ENCODE measurements at regions not wholly inside any gene's neighbourhood (a gene's known extent, or its start where the extent isn't known, plus 50 kb on each side); places are given as distances from the start of the nearest gene placed in this dataset.

DNA sequence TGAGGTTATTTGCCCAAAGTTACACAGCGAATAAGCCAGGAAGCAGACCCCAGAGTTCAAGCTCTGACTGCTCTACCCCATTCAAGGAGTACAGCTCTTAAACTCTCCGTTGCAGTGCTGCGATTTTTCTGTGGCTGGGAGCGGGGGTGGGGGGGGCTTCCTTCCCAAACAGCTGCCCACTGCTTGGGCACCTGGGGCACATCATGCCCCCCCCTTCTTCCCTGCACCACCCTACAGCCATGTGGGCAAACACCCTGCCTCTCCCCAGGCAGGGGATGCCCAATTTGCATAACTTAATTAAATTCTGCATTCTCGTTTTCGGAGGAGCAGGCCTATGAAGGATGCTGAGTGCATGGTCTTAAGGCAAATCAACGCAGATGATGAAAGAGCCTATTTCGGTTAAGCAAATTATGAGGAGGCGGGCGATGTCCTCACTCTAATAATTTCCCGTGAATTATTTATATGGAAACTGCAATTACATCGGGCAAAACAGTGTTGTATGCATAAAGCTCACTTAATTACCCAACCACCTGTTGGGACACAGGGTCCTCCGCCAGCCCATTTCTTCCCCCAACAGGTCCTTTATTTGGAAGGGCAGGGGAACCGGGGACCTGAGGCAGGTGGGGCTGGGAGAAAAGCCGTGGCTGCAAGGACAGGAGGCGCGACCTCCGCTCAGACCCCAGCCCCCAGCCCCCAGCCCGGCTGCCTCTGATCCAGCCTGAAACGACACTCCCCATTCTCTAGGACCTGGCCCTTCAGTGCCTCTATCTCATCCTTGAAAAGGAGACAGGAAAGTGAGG is 610.5 kb downstream of the BUD13 start:
- no peak overlapping the region for H3K4me3 ChIP-seq (ENCODE audit: low read depth, low read length)
- no peak for DNase-seq (ENCODE audit: low read depth)
- TF ChIP-seq, protein P1, sequence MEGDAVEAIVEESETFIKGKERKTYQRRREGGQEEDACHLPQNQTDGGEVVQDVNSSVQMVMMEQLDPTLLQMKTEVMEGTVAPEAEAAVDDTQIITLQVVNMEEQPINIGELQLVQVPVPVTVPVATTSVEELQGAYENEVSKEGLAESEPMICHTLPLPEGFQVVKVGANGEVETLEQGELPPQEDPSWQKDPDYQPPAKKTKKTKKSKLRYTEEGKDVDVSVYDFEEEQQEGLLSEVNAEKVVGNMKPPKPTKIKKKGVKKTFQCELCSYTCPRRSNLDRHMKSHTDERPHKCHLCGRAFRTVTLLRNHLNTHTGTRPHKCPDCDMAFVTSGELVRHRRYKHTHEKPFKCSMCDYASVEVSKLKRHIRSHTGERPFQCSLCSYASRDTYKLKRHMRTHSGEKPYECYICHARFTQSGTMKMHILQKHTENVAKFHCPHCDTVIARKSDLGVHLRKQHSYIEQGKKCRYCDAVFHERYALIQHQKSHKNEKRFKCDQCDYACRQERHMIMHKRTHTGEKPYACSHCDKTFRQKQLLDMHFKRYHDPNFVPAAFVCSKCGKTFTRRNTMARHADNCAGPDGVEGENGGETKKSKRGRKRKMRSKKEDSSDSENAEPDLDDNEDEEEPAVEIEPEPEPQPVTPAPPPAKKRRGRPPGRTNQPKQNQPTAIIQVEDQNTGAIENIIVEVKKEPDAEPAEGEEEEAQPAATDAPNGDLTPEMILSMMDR (IDR thresholded peaks at IDR 0.05; ENCODE audit: insufficient read depth, low read depth, low read length): no peak

DNA sequence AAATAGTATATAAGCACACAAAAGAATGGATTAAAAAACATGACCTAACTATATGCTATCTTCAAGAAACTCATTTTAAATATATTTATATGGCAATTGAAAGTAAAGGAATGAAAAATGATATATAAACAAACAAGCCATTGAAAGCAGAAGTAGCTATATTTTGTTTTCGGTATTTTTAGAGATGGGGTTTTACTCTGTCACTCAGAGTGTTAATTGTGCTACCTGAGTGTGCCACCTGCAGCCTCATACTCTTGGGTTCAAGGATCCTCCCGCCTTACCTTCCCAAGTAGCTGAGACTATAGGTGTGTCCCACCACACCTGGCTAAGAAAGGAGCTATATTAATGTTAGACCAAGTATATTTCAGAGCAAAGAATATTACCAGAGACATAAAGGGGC is 624.1 kb downstream of the BUD13 start:
- no peak overlapping the region for H3K4me3 ChIP-seq (ENCODE audit: low read depth, low read length)
- TF ChIP-seq, protein P1 (IDR thresholded peaks at IDR 0.05; ENCODE audit: insufficient read depth, low read depth, low read length): no peak
- DNase-seq (ENCODE audit: low read depth): no peak

DNA sequence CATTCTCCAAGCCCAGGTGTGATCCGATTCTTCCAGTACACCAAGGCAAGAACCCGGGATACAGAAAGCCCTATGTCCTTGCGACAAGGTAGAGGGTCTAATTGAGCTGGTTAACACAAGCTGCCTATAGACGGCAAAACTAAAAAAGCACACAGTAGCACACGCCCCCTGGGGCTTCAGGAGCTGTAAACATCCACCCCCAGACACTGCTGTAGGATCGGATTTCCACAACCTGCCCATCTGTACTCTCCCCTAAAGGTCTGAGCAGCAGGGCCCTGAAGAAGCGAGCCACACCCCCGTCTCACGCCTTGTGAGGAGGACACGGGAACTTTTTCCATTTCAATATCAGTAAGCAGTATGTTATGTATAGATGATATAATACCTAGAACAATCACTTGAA is 624.7 kb downstream of the BUD13 start:
- H3K4me3 ChIP-seq (ENCODE audit: low read depth, low read length): no peak overlapping the region
- TF ChIP-seq, protein P1 (IDR thresholded peaks at IDR 0.05; ENCODE audit: insufficient read depth, low read depth, low read length): no peak
- DNase-seq (ENCODE audit: low read depth): no peak

DNA sequence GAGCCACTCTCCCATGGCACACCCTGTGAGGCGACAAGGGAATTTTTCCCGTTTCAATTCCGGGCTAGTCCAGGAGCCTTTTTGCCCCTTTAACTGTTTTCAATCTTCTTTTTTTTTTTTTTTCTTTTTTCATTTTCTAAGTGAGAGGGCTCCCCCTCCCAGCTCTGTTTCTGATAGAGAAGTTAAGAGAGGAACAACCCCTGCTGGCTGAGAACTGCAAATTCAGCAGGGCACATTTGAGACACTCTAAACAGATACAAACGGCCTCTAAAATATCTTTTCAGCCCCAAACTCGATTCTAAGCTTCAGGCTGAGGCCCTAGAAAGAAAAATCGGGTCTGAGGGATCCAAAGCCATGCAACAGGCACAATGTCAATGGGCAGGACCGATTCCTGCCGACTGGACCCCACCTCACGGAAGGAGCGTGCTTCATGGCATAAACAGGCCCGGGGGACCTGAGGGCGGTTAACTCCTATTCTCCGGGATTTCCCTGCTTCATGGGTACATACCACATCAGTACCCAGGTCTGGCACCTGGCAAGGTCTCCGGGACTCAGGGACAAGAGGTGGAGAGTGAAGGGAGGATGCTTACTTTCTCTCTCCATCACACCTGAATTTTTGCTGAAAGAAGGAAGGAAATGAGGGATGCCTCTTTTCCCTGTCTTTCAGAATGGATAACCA is 627.5 kb downstream of the BUD13 start:
- no peak for DNase-seq (ENCODE audit: low read depth)
- no peak overlapping the region for H3K4me3 ChIP-seq (ENCODE audit: low read depth, low read length)
- TF ChIP-seq, protein P1 (IDR thresholded peaks at IDR 0.05; ENCODE audit: insufficient read depth, low read depth, low read length): no peak

DNA sequence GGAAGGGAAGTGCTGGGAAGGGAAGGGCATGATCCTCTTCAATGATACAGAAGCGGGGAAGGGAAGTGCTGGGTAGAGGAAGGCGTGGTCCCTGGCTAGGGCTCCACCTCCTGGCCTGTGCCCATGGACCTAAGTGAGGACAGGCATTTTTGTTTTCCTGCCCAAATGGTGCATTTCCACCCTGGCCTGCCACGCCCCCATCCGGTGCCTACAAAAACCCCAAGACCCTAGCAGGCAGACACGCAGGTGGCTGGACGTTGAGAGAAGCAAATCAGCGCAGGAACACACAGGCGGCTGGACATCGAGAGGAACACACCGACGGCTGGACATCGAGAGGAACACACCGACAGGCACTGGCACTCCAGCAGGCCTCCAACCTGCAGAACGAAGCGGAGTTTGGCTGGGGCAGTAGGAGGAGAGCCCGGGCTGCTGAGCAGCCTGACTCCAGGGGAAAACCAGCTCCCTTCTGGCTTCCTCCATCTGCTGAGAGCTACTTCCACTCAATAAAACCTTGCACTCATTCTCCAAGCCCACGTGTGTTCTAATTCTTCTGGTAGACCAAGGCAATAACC is 628.3 kb downstream of the BUD13 start:
- no peak overlapping the region for H3K4me3 ChIP-seq (ENCODE audit: low read depth, low read length)
- TF ChIP-seq, protein P1 (IDR thresholded peaks at IDR 0.05; ENCODE audit: insufficient read depth, low read depth, low read length): no peak
- no peak for DNase-seq (ENCODE audit: low read depth)

DNA sequence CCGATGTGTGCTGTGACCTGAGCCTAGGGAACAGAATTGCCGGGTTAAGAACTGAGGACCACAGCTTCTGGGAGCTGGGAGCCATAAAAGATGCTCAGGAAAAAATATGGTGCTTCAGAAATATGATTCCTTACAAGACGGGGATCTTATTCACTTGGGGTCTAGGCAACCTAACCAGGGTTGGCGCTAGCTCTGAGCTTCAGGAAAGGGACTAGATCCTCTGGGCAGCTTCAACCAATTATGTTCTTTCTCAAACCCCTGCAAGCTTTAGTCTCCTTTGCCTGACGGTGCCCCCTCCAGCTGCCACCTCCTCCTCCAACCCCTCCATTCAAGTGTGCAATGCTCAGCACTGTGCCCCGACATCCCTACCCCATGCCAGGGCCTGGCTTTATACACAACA is 634.1 kb upstream of the CADM1 start:
- TF ChIP-seq, protein P1 (IDR thresholded peaks at IDR 0.05; ENCODE audit: insufficient read depth, low read depth, low read length): no peak
- DNase-seq (ENCODE audit: low read depth): no peak
- H3K4me3 ChIP-seq (ENCODE audit: low read depth, low read length): no peak overlapping the region
